Liver (tissue), 3 donors: ENCODE measurements at regions not wholly inside any gene's neighbourhood (a gene's known extent, or its start where the extent isn't known, plus 50 kb on each side); places are given as distances from the start of the nearest gene placed in this dataset.

ENCODE experiments used
- CTCF ChIP-seq: fragments of 150-350 bp; IDR thresholded peaks from 2 replicates; pipeline ENCODE4 v1.5.1; 2017; ENCODE audit warnings: improper control_type of control experiment, low read depth, low read length; ENCODE audit not compliant: missing input control
- EGR1 ChIP-seq, 2 donors: IDR thresholded peaks; 2 replicates each; pipeline ENCODE4 v1.6.1; 2016 to 2018; ENCODE audit warnings: antibody characterized with exemption in 2 of 2, low read depth in 2 of 2
- GABPA ChIP-seq, 2 donors: IDR thresholded peaks in 1 of 2; conservative IDR thresholded peaks in 1 of 2; 2 replicates each; pipeline ENCODE4 v1.6.1; 2016; ENCODE audit warnings: antibody characterized with exemption in 2 of 2, mild to moderate bottlenecking in 1 of 2, moderate library complexity in 1 of 2
- YY1 ChIP-seq: IDR thresholded peaks from 2 replicates; pipeline ENCODE4 v1.6.1; 2016; ENCODE audit warnings: antibody characterized with exemption, mild to moderate bottlenecking
- ZBTB33 ChIP-seq: IDR thresholded peaks from 2 replicates; pipeline ENCODE4 v1.6.1; 2016; ENCODE audit warnings: antibody characterized with exemption
- donor health status: healthy.
- donor health status: healthy.

- TF ChIP-seq CTCF (no peak), YY1 (no peak), EGR1 (IDR thresholded peaks at IDR 0.05; ENCODE audit: low read depth in 2 of 2) (no peak), ZBTB33 (no peak), GABPA (IDR thresholded peaks at IDR 0.05 in 1 of 2, conservative IDR thresholded peaks at IDR 0.05 in 1 of 2) (no peak)
Measured at GRCh38 chr4:89369581-89369980, 62.0 kb upstream of the GPRIN3 start.
